ENCODE measurements at regions not wholly inside any gene's neighbourhood (a gene's known extent, or its start where the extent isn't known, plus 50 kb on each side); places are given as distances from the start of the nearest gene placed in this dataset.

- peaks cover 7 to 13% of the 10 kb centered on the region in 2 donors for H3K27me3 Mint-ChIP-seq
- H3K36me3 Mint-ChIP-seq: no peaks in the 10 kb centered on the region
- H3K36me3 ChIP-seq (ENCODE audit: insufficient read depth, low read length): no peaks in the 10 kb centered on the region
- H3K9me3 Mint-ChIP-seq: no peaks in the 10 kb centered on the region
- no peaks in the 10 kb centered on the region for H3K9me3 ChIP-seq (ENCODE audit: low read length)
- peak overlapping the region in 1 of 8 donors; percentile 38 for H3K27ac Mint-ChIP-seq
- H3K4me1 Mint-ChIP-seq: peaks cover 0 to 5% (median 0%) of the 10 kb centered on the region in 3 donors
- no peak overlapping the region for H3K27ac ChIP-seq (ENCODE audit: low read depth, low read length)
- ChIA-PET CTCF (no interaction called here), POLR2A (no interaction called here)
- no peak for DNase-seq
- H3K27me3 ChIP-seq (ENCODE audit: insufficient read depth, low read length, poor library complexity, severe bottlenecking): peaks cover 5% of the 10 kb centered on the region
- no peak overlapping the region for H3K4me3 Mint-ChIP-seq
- no peaks in the 10 kb centered on the region for H3K4me1 ChIP-seq (ENCODE audit: insufficient read depth, low read length)
- H3K4me3 ChIP-seq (ENCODE audit: low read length): no peak overlapping the region
These were observed 102.5 kb downstream of the SPTSSA start for GRCh38 chr14:34359420-34360117.

- POLR2A ChIA-PET: no interaction called here
- Histone ChIP-seq H3K4me3 (ENCODE audit: low read length) (no peak overlapping the region), H3K27me3 (ENCODE audit: insufficient read depth, low read length, poor library complexity, severe bottlenecking) (no peaks in the 10 kb centered on the region), H3K4me1 (ENCODE audit: insufficient read depth, low read length) (no peaks in the 10 kb centered on the region), H3K9me3 (ENCODE audit: low read length) (no peaks in the 10 kb centered on the region), H3K36me3 (ENCODE audit: insufficient read depth, low read length) (no peaks in the 10 kb centered on the region), H3K27ac (ENCODE audit: low read depth, low read length) (no peak overlapping the region)
- H3K9me3 Mint-ChIP-seq: no peaks in the 10 kb centered on the region
- CTCF ChIA-PET: no interaction called here
- H3K4me1 Mint-ChIP-seq: peaks cover 0 to 5% (median 0%) of the 10 kb centered on the region in 3 donors
- no peaks in the 10 kb centered on the region for H3K36me3 Mint-ChIP-seq
- no peaks in the 10 kb centered on the region for H3K27me3 Mint-ChIP-seq
- DNase-seq: no peak
- no peak overlapping the region for H3K4me3 Mint-ChIP-seq
- H3K27ac Mint-ChIP-seq: peak overlapping the region in 1 of 8 donors; percentile 81
These were observed 105.8 kb downstream of the SPTSSA start for GRCh38 chr14:34356264-34356654.

GRCh38 chr14:34355584-34356263 is 106.3 kb downstream of the SPTSSA start:
- CTCF ChIA-PET: no interaction called here

GRCh38 chr14:34354556-34354955 is 107.5 kb downstream of the SPTSSA start:
- no peaks in the 10 kb centered on the region for H3K27me3 ChIP-seq (ENCODE audit: insufficient read depth, low read length, poor library complexity, severe bottlenecking)
- Mint-ChIP-seq H3K4me3 (no peak overlapping the region), H3K36me3 (no peaks in the 10 kb centered on the region), H3K27me3 (no peaks in the 10 kb centered on the region), H3K9me3 (no peaks in the 10 kb centered on the region), H3K4me1 (peaks cover 0 to 3% (median 0%) of the 10 kb centered on the region in 3 donors), H3K27ac (peak overlapping the region in 1 of 8 donors; percentile 16)
- ChIA-PET POLR2A (interaction anchor here (0.7 kb wide), 1 partner anchor 279 kb away, joined by 7 read pairs; no protein-coding TSS in a partner anchor), CTCF (no interaction called here)
- H3K4me3 ChIP-seq (ENCODE audit: low read length): no peak overlapping the region
- H3K36me3 ChIP-seq (ENCODE audit: insufficient read depth, low read length): no peaks in the 10 kb centered on the region
- DNase-seq: no peak
- no peak overlapping the region for H3K27ac ChIP-seq (ENCODE audit: low read depth, low read length)
- H3K4me1 ChIP-seq (ENCODE audit: insufficient read depth, low read length): no peaks in the 10 kb centered on the region
- no peaks in the 10 kb centered on the region for H3K9me3 ChIP-seq (ENCODE audit: low read length)

More at GRCh38 chr14:34355584-34356263, 106.3 kb downstream of the SPTSSA start:
- H3K27ac ChIP-seq (ENCODE audit: low read depth, low read length): no peak overlapping the region
- no peak for DNase-seq
- H3K36me3 ChIP-seq (ENCODE audit: insufficient read depth, low read length): no peaks in the 10 kb centered on the region
- no peak overlapping the region for H3K4me3 Mint-ChIP-seq
- peaks cover 0 to 5% (median 0%) of the 10 kb centered on the region in 3 donors for H3K4me1 Mint-ChIP-seq
- POLR2A ChIA-PET: no interaction called here
- no peaks in the 10 kb centered on the region for H3K9me3 Mint-ChIP-seq
- H3K9me3 ChIP-seq (ENCODE audit: low read length): no peaks in the 10 kb centered on the region
- H3K27me3 Mint-ChIP-seq: no peaks in the 10 kb centered on the region
- H3K4me1 ChIP-seq (ENCODE audit: insufficient read depth, low read length): no peaks in the 10 kb centered on the region
- H3K4me3 ChIP-seq (ENCODE audit: low read length): no peak overlapping the region
- no peaks in the 10 kb centered on the region for H3K27me3 ChIP-seq (ENCODE audit: insufficient read depth, low read length, poor library complexity, severe bottlenecking)
- peak overlapping the region in 1 of 8 donors; percentile 4 for H3K27ac Mint-ChIP-seq
- no peaks in the 10 kb centered on the region for H3K36me3 Mint-ChIP-seq

- Mint-ChIP-seq H3K4me3 (no peak overlapping the region), H3K27ac (no peak overlapping the region), H3K9me3 (no peaks in the 10 kb centered on the region), H3K36me3 (no peaks in the 10 kb centered on the region), H3K27me3 (no peaks in the 10 kb centered on the region), H3K4me1 (no peaks in the 10 kb centered on the region)
- Histone ChIP-seq H3K4me1 (ENCODE audit: insufficient read depth, low read length) (no peaks in the 10 kb centered on the region), H3K27ac (ENCODE audit: low read depth, low read length) (no peak overlapping the region), H3K36me3 (ENCODE audit: insufficient read depth, low read length) (no peaks in the 10 kb centered on the region), H3K4me3 (ENCODE audit: low read length) (no peak overlapping the region), H3K27me3 (ENCODE audit: insufficient read depth, low read length, poor library complexity, severe bottlenecking) (no peaks in the 10 kb centered on the region), H3K9me3 (ENCODE audit: low read length) (no peaks in the 10 kb centered on the region)
- ChIA-PET POLR2A (no interaction called here), CTCF (no interaction called here)
- no peak for DNase-seq
These were observed 111.1 kb downstream of the SPTSSA start for GRCh38 chr14:34350903-34351302.

GRCh38 chr14:34348592-34348991 is 113.4 kb downstream of the SPTSSA start:
- no peak for DNase-seq
- H3K36me3 ChIP-seq (ENCODE audit: insufficient read depth, low read length): no peaks in the 10 kb centered on the region
- ChIA-PET POLR2A (no interaction called here), CTCF (no interaction called here)
- no peak overlapping the region for H3K27ac ChIP-seq (ENCODE audit: low read depth, low read length)
- H3K27me3 ChIP-seq (ENCODE audit: insufficient read depth, low read length, poor library complexity, severe bottlenecking): no peaks in the 10 kb centered on the region
- H3K9me3 ChIP-seq (ENCODE audit: low read length): no peaks in the 10 kb centered on the region
- H3K36me3 Mint-ChIP-seq: no peaks in the 10 kb centered on the region
- no peak overlapping the region for H3K4me3 Mint-ChIP-seq
- no peak overlapping the region for H3K4me3 ChIP-seq (ENCODE audit: low read length)
- no peak overlapping the region for H3K27ac Mint-ChIP-seq
- H3K9me3 Mint-ChIP-seq: no peaks in the 10 kb centered on the region
- peaks cover 0 to 3% of the 10 kb centered on the region in 2 donors for H3K27me3 Mint-ChIP-seq
- H3K4me1 Mint-ChIP-seq: peaks cover 0 to 4% (median 0%) of the 10 kb centered on the region in 3 donors
- no peaks in the 10 kb centered on the region for H3K4me1 ChIP-seq (ENCODE audit: insufficient read depth, low read length)

- DNase-seq: no peak
- Histone ChIP-seq H3K4me3 (ENCODE audit: low read length) (no peak overlapping the region), H3K36me3 (ENCODE audit: insufficient read depth, low read length) (no peaks in the 10 kb centered on the region), H3K9me3 (ENCODE audit: low read length) (no peaks in the 10 kb centered on the region), H3K4me1 (ENCODE audit: insufficient read depth, low read length) (no peaks in the 10 kb centered on the region), H3K27me3 (ENCODE audit: insufficient read depth, low read length, poor library complexity, severe bottlenecking) (no peaks in the 10 kb centered on the region), H3K27ac (ENCODE audit: low read depth, low read length) (no peak overlapping the region)
- Mint-ChIP-seq H3K27ac (no peak overlapping the region), H3K4me1 (peaks cover 0 to 4% (median 0%) of the 10 kb centered on the region in 3 donors), H3K4me3 (no peak overlapping the region), H3K9me3 (no peaks in the 10 kb centered on the region), H3K27me3 (peaks cover 0 to 3% of the 10 kb centered on the region in 2 donors), H3K36me3 (peaks cover 0 to 2% (median 0%) of the 10 kb centered on the region in 3 donors)
- ChIA-PET CTCF (no interaction called here), POLR2A (no interaction called here)
These were observed 114.4 kb downstream of the SPTSSA start for GRCh38 chr14:34347683-34348082.

- Mint-ChIP-seq H3K27ac (peak overlapping the region in 1 of 8 donors; percentile 61), H3K9me3 (no peaks in the 10 kb centered on the region), H3K4me1 (peaks cover 0 to 4% (median 0%) of the 10 kb centered on the region in 3 donors), H3K4me3 (no peak overlapping the region), H3K27me3 (peaks cover 4 to 5% of the 10 kb centered on the region in 2 donors), H3K36me3 (peaks cover 0 to 2% (median 0%) of the 10 kb centered on the region in 3 donors)
- Histone ChIP-seq H3K27me3 (ENCODE audit: insufficient read depth, low read length, poor library complexity, severe bottlenecking) (no peaks in the 10 kb centered on the region), H3K9me3 (ENCODE audit: low read length) (no peaks in the 10 kb centered on the region), H3K4me1 (ENCODE audit: insufficient read depth, low read length) (no peaks in the 10 kb centered on the region), H3K27ac (ENCODE audit: low read depth, low read length) (no peak overlapping the region), H3K36me3 (ENCODE audit: insufficient read depth, low read length) (no peaks in the 10 kb centered on the region), H3K4me3 (ENCODE audit: low read length) (no peak overlapping the region)
- CTCF ChIA-PET: interaction anchor here (0.9 to 1.0 kb wide), 2 partner anchors 9 to 22 kb away, joined by 3 read pairs; no protein-coding TSS in a partner anchor
- DNase-seq: no peak
- POLR2A ChIA-PET: no interaction called here
These were observed 116.1 kb downstream of the SPTSSA start for GRCh38 chr14:34345718-34346465.

Measured in CD8-positive, alpha-beta memory T cell (primary cell).